ENCODE measurements at regions not wholly inside any gene's neighbourhood (a gene's known extent, or its start where the extent isn't known, plus 50 kb on each side); places are given as distances from the start of the nearest gene placed in this dataset.

- TF ChIP-seq CTCF (IDR thresholded peaks at IDR 0.05) (no peak), POLR2A (IDR thresholded peaks at IDR 0.05) (no peak)
Observed at GRCh38 chr13:99125326-99125915, 75.2 kb upstream of the UBAC2 start.

Measured in adrenal gland (tissue), 5 donors.